ENCODE measurements at regions not wholly inside any gene's neighbourhood (a gene's known extent, or its start where the extent isn't known, plus 50 kb on each side); places are given as distances from the start of the nearest gene placed in this dataset.

- TF ChIP-seq CTCF (IDR thresholded peaks at IDR 0.05; ENCODE audit: low read depth, low read length, poor library complexity, severe bottlenecking) (no peak), EZH2phosphoT487 (IDR thresholded peaks at IDR 0.05; ENCODE audit: borderline replicate concordance, low read length) (no peak)
Observed at GRCh38 chr12:87822923-87823322, 206.3 kb downstream of the C12orf50 start.

Measured in DOHH2 (cell line).